ENCODE measurements at regions not wholly inside any gene's neighbourhood (a gene's known extent, or its start where the extent isn't known, plus 50 kb on each side); places are given as distances from the start of the nearest gene placed in this dataset.

DNA sequence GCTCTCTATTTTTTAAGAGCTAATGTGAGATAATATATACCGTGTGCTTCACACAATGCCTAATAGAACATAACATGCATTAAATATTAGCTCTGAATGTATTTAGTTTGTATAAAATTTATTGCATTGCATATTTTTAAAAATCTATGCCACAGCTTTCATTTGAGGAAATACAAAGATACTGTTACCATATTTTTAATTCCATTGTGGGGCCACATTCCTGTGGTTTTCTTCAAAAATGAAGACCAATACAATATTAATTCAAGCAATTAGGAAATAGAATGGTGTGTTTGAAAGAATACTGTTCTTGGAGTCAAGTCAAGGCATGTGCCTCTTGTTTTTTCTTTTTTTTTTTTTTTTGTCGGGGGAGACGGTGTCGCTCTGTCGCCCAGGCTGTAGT lies 95.4 kb upstream of the CADPS start:
- no peak overlapping the region for H3K27ac ChIP-seq (ENCODE audit: low read depth, low read length)
- ChIA-PET POLR2A (no interaction called here), CTCF (no interaction called here)
- DNase-seq (ENCODE audit: low read depth, low spot score): no peak
- no peak overlapping the region for H3K4me3 ChIP-seq (ENCODE audit: low read depth, low read length)
- no peaks in the 10 kb centered on the region for H3K27me3 ChIP-seq (ENCODE audit: control insufficient read depth, insufficient read depth, low read length)
- no peaks in the 10 kb centered on the region for H3K9me3 ChIP-seq (ENCODE audit: control insufficient read depth, insufficient read depth, low read length)
- TF ChIP-seq, protein P1, sequence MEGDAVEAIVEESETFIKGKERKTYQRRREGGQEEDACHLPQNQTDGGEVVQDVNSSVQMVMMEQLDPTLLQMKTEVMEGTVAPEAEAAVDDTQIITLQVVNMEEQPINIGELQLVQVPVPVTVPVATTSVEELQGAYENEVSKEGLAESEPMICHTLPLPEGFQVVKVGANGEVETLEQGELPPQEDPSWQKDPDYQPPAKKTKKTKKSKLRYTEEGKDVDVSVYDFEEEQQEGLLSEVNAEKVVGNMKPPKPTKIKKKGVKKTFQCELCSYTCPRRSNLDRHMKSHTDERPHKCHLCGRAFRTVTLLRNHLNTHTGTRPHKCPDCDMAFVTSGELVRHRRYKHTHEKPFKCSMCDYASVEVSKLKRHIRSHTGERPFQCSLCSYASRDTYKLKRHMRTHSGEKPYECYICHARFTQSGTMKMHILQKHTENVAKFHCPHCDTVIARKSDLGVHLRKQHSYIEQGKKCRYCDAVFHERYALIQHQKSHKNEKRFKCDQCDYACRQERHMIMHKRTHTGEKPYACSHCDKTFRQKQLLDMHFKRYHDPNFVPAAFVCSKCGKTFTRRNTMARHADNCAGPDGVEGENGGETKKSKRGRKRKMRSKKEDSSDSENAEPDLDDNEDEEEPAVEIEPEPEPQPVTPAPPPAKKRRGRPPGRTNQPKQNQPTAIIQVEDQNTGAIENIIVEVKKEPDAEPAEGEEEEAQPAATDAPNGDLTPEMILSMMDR (IDR thresholded peaks at IDR 0.05; ENCODE audit: low read depth, low read length): no peak

- TF ChIP-seq, protein P1 (IDR thresholded peaks at IDR 0.05; ENCODE audit: low read depth, low read length): no peak
- no peaks in the 10 kb centered on the region for H3K27me3 ChIP-seq (ENCODE audit: control insufficient read depth, insufficient read depth, low read length)
- ChIA-PET POLR2A (no interaction called here), CTCF (no interaction called here)
- H3K4me3 ChIP-seq (ENCODE audit: low read depth, low read length): no peak overlapping the region
- H3K27ac ChIP-seq (ENCODE audit: low read depth, low read length): no peak overlapping the region
- no peak for DNase-seq (ENCODE audit: low read depth, low spot score)
- no peaks in the 10 kb centered on the region for H3K9me3 ChIP-seq (ENCODE audit: control insufficient read depth, insufficient read depth, low read length)
These were observed 100.3 kb upstream of the CADPS start for GRCh38 chr3:62975566-62975965.

DNA sequence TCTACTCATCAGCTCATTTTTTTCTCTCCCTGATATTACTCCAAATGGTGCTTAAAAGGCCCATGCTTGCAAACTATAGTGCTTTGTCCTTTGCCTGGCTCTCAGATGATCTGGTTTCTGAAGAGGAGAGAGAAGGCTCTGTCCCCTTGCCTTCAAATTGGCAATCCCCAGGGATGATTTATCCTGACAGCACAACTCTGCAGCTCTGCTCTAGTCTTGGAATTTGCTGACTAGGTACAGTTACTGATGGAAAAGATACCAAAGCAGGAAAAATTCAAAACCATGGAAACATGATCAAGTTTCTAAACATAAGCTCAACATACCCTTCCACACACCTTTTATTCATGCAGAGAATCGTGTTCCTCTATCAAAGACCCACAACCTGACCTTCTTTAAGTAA lies 106.7 kb upstream of the CADPS start:
- H3K27ac ChIP-seq (ENCODE audit: low read depth, low read length): no peak overlapping the region
- H3K9me3 ChIP-seq (ENCODE audit: control insufficient read depth, insufficient read depth, low read length): no peaks in the 10 kb centered on the region
- no peaks in the 10 kb centered on the region for H3K27me3 ChIP-seq (ENCODE audit: control insufficient read depth, insufficient read depth, low read length)
- DNase-seq (ENCODE audit: low read depth, low spot score): no peak
- POLR2A ChIA-PET: no interaction called here
- CTCF ChIA-PET: no interaction called here
- no peak overlapping the region for H3K4me3 ChIP-seq (ENCODE audit: low read depth, low read length)
- TF ChIP-seq, protein P1 (IDR thresholded peaks at IDR 0.05; ENCODE audit: low read depth, low read length): no peak

DNA sequence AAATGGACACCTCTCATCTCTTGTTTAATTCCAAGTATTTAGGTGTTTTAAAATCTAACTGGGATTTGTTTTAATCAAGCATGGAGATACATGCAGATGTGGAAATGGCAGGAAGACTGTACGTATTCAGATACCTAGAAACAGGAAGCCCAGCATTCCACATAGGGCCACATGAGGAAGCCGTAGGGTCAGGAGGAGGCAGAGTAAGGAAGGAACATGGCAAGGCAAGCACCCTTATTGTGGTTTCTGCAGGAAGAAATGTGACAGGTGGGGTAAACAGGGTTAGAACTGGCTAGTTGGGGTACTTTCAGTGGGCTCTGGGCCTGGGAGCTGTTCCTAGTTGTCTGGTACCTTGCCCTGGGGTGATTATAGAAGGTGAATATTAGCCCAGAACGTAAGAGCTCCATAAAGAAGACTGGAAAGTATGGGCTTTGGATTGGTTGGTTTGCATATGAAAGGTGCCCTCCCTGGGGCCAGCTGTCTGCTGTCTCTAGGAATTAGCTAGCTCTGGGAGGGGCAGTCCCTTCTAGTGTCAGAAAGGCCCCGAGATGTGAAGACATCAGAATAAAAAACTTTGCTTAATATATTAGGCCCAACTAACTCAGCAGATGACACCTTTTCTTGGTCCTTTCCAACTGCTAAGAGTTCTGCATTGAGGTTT lies 107.7 kb upstream of the CADPS start:
- TF ChIP-seq, protein P1 (IDR thresholded peaks at IDR 0.05; ENCODE audit: low read depth, low read length): no peak
- ChIA-PET CTCF (no interaction called here), POLR2A (no interaction called here)

DNA sequence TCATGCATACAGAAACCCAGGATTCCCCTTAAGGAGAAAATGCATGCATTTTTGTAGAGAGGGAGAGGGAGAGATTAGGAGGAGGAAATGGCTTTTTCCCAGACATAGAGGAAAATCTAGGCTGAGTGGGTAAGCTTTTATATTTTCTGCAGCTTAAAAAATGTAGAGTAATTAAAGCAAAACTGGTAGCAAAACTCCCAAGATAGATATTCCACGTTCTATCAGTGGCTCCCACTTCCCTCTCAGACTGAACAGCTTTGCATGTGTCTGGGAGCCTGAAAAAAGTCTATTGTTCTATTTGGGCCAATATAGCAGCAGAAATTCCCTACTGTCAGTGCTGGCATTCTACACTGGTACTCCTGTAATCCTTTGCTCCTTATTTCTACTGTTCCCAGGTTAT lies 110.8 kb upstream of the CADPS start:
- DNase-seq (ENCODE audit: low read depth, low spot score): no peak
- Histone ChIP-seq H3K4me3 (ENCODE audit: low read depth, low read length) (no peak overlapping the region), H3K27ac (ENCODE audit: low read depth, low read length) (no peak overlapping the region), H3K27me3 (ENCODE audit: control insufficient read depth, insufficient read depth, low read length) (no peaks in the 10 kb centered on the region), H3K9me3 (ENCODE audit: control insufficient read depth, insufficient read depth, low read length) (no peaks in the 10 kb centered on the region)
- CTCF ChIA-PET: no interaction called here
- POLR2A ChIA-PET: no interaction called here
- TF ChIP-seq, protein P1 (IDR thresholded peaks at IDR 0.05; ENCODE audit: low read depth, low read length): no peak

More for the DNA sequence above, 107.7 kb upstream of the CADPS start:
- Histone ChIP-seq H3K9me3 (ENCODE audit: control insufficient read depth, insufficient read depth, low read length) (no peaks in the 10 kb centered on the region), H3K4me3 (ENCODE audit: low read depth, low read length) (no peak overlapping the region), H3K27me3 (ENCODE audit: control insufficient read depth, insufficient read depth, low read length) (no peaks in the 10 kb centered on the region), H3K27ac (ENCODE audit: low read depth, low read length) (no peak overlapping the region)
- DNase-seq (ENCODE audit: low read depth, low spot score): no peak

Data from AG04450 (cell line).